Activated naive CD4-positive, alpha-beta T cell treated with anti-CD3 and anti-CD28 coated beads for 36 hours (primary cell): ENCODE measurements at regions not wholly inside any gene's neighbourhood (a gene's known extent, or its start where the extent isn't known, plus 50 kb on each side); places are given as distances from the start of the nearest gene placed in this dataset.

ENCODE experiments used
- CTCF ChIA-PET: fragments of 350-600 bp; sonication (Branson Sonifier 250); formaldehyde crosslinking; loops from one replicate; lab custom pipeline; 2021; ENCODE audit warnings: antibody characterized with exemption; lab: Charles Lee
- DNase-seq: peaks from one replicate; pipeline ENCODE4 v3.0.0-alpha.2; 2020
- H3K27ac Mint-ChIP-seq: one replicate; pipeline ENCODE4 v1.8.0; 2021; ENCODE audit warnings: mild to moderate bottlenecking, mixed read lengths
- H3K27me3 Mint-ChIP-seq: one replicate; pipeline ENCODE4 v1.8.0; 2021; ENCODE audit warnings: low read depth, mixed read lengths
- H3K36me3 Mint-ChIP-seq: one replicate; pipeline ENCODE4 v1.8.0; 2021; ENCODE audit warnings: low read depth, mixed read lengths
- H3K4me1 Mint-ChIP-seq: one replicate; pipeline ENCODE4 v1.8.0; 2021; ENCODE audit warnings: low read depth, mixed read lengths
- H3K4me3 Mint-ChIP-seq: one replicate; pipeline ENCODE4 v1.8.0; 2021; ENCODE audit warnings: mild to moderate bottlenecking, moderate library complexity, mixed read lengths
- H3K9me3 Mint-ChIP-seq: one replicate; pipeline ENCODE4 v1.8.0; 2021; ENCODE audit warnings: mixed read lengths
- intact Hi-C: fragments of 100-400 bp; cut with micrococcal nuclease; formaldehyde crosslinking; loops from one replicate; pipeline ENCODE4 v1.15.1; 2023

DNA sequence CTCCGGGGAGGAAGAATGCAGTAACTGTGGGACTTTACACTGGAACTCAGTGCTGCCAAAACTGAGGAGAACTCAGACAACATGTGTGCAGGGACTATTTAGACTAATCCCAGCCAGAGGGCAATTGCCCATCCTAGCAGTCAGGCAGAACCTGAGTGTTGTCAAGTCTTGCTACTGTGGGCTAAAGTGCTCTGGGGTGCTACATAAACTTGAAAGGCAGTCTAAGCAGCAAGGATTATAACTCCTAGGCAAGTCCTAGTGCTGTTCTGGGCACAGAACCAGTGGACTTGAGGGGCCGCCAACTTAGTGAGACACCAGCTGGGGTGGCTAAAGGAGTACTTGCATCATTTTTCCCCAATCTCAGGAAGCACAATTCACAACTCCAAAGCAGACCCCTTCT lies 363.8 kb upstream of the PTCHD4 start:
- DNase-seq, result no peak
- Mint-ChIP-seq H3K4me1 (no peaks in the 10 kb centered on the region), H3K27me3 (no peaks in the 10 kb centered on the region), H3K27ac (no peak overlapping the region), H3K36me3 (no peaks in the 10 kb centered on the region), H3K9me3 (peaks cover 8% of the 10 kb centered on the region), H3K4me3 (no peak overlapping the region)
- intact Hi-C loops, result no loop called here
- CTCF ChIA-PET, result no interaction called here

DNA sequence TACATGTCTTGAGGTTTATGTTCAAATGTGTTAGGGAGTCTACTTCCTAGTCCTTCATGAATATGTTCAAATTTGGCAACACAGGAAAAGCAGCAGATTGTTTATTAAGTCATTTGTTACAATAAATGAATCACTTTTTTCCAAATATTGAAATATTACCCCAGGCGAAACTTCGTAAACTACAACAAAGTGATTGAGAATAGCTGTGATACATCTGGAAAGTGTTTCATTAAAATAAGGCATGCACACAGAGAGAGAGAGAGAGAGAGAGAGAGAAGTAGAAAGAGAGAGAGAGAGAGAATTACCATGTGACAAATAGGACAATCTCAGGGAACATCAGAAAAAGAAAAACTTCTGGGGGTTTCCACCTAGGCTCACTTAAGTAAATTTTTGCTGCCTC lies 363.1 kb upstream of the PTCHD4 start:
- Mint-ChIP-seq H3K27me3 (no peaks in the 10 kb centered on the region), H3K4me1 (no peaks in the 10 kb centered on the region), H3K27ac (no peak overlapping the region), H3K4me3 (no peak overlapping the region), H3K36me3 (no peaks in the 10 kb centered on the region), H3K9me3 (peaks cover 8% of the 10 kb centered on the region)
- DNase-seq, result no peak
- intact Hi-C loops, result no loop called here
- CTCF ChIA-PET, result no interaction called here

GRCh38 chr6:48472535-48472934 lies 361.5 kb upstream of the PTCHD4 start:
- H3K27me3 Mint-ChIP-seq, result no peaks in the 10 kb centered on the region
- H3K4me1 Mint-ChIP-seq, result no peaks in the 10 kb centered on the region
- no peak overlapping the region for H3K4me3 Mint-ChIP-seq
- intact Hi-C loops, result no loop called here
- no peaks in the 10 kb centered on the region for H3K36me3 Mint-ChIP-seq
- no peak overlapping the region for H3K27ac Mint-ChIP-seq
- CTCF ChIA-PET, result no interaction called here
- DNase-seq, result no peak
- peaks cover 6% of the 10 kb centered on the region for H3K9me3 Mint-ChIP-seq

GRCh38 chr6:48472091-48472490 lies 361.1 kb upstream of the PTCHD4 start:
- intact Hi-C loops, result no loop called here
- no peaks in the 10 kb centered on the region for H3K27me3 Mint-ChIP-seq
- no peak overlapping the region for H3K27ac Mint-ChIP-seq
- CTCF ChIA-PET, result no interaction called here
- no peak for DNase-seq
- no peaks in the 10 kb centered on the region for H3K36me3 Mint-ChIP-seq
- peaks cover 4% of the 10 kb centered on the region for H3K9me3 Mint-ChIP-seq
- no peaks in the 10 kb centered on the region for H3K4me1 Mint-ChIP-seq
- no peak overlapping the region for H3K4me3 Mint-ChIP-seq

GRCh38 chr6:48471326-48471725 lies 360.3 kb upstream of the PTCHD4 start:
- CTCF ChIA-PET, result no interaction called here
- no peak for DNase-seq
- no peaks in the 10 kb centered on the region for H3K4me1 Mint-ChIP-seq
- intact Hi-C loops, result no loop called here
- no peaks in the 10 kb centered on the region for H3K36me3 Mint-ChIP-seq
- no peak overlapping the region for H3K27ac Mint-ChIP-seq
- peaks cover 6% of the 10 kb centered on the region for H3K9me3 Mint-ChIP-seq
- no peak overlapping the region for H3K4me3 Mint-ChIP-seq
- no peaks in the 10 kb centered on the region for H3K27me3 Mint-ChIP-seq

- intact Hi-C loops, result no loop called here
- no peaks in the 10 kb centered on the region for H3K36me3 Mint-ChIP-seq
- H3K27ac Mint-ChIP-seq, result no peak overlapping the region
- no peaks in the 10 kb centered on the region for H3K27me3 Mint-ChIP-seq
- CTCF ChIA-PET, result no interaction called here
- H3K4me3 Mint-ChIP-seq, result no peak overlapping the region
- H3K9me3 Mint-ChIP-seq, result peaks cover 9% of the 10 kb centered on the region
- no peak for DNase-seq
- no peaks in the 10 kb centered on the region for H3K4me1 Mint-ChIP-seq
These were observed 338.0 kb upstream of the PTCHD4 start for GRCh38 chr6:48449002-48449401.

DNA sequence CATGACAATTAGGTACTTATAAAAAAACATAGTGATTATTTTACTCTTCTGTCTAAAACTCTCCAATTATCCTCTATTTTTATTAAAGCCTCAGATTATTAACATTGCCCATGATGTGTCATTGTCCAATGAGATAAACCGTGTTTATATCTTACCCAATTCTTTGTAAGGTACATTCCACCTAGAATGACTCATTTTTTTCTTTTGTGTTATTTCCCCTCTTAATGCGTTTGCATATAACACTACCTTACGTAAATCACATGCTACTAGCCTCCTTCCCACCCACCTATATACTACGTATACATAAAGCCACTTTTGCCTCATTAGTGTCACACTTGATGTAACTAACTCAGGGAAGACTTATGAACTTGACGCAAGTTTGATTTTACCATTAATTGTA lies 336.3 kb upstream of the PTCHD4 start:
- no peaks in the 10 kb centered on the region for H3K27me3 Mint-ChIP-seq
- H3K27ac Mint-ChIP-seq, result no peak overlapping the region
- H3K36me3 Mint-ChIP-seq, result no peaks in the 10 kb centered on the region
- intact Hi-C loops, result no loop called here
- no peaks in the 10 kb centered on the region for H3K4me1 Mint-ChIP-seq
- no peak overlapping the region for H3K4me3 Mint-ChIP-seq
- H3K9me3 Mint-ChIP-seq, result peaks cover 9% of the 10 kb centered on the region
- DNase-seq, result no peak
- CTCF ChIA-PET, result no interaction called here

DNA sequence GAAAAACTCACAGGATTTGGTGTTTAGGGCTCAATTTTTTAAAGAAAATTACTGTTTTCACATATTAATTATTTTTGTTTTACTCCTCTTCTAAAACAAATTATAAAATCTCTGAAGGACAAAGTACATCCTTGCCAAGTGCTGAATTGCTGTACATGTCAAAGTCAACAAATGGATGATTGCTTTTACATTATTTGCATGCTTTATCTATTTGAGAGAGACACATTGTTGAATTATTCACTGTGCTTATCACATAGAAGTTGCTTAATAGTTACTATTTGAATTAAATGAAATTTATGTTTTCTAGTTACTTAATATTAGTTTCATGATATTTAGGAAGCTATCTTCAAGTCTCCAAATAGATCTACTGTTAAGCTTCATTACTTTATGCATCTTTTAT lies 318.6 kb upstream of the PTCHD4 start:
- no peak for DNase-seq
- H3K36me3 Mint-ChIP-seq, result no peaks in the 10 kb centered on the region
- H3K27ac Mint-ChIP-seq, result no peak overlapping the region
- CTCF ChIA-PET, result interaction anchor here (1.6 kb wide), 1 partner anchor 15 kb away, joined by 3 read pairs; no protein-coding TSS in a partner anchor
- H3K9me3 Mint-ChIP-seq, result peaks cover 1% of the 10 kb centered on the region
- no peaks in the 10 kb centered on the region for H3K4me1 Mint-ChIP-seq
- intact Hi-C loops, result no loop called here
- no peaks in the 10 kb centered on the region for H3K27me3 Mint-ChIP-seq
- no peak overlapping the region for H3K4me3 Mint-ChIP-seq

DNA sequence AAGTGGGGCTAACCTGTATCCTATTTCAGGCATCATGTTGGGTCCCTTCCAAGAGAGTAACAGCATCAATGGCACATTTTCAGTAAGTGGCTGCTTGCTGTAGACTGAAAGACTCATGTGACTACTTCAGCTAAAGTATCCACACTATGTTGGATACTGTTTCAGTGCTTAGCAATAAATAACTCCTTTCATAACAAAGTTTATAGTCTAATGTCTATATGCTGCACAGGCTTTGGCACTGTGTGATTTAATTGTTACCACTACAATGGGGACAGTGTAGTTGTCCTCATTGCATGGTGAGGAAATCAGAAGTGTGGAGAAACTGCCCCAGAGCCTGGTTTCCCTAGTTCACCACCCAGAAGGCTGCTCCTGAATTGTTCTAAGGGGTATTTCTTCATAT lies 318.0 kb upstream of the PTCHD4 start:
- no peak overlapping the region for H3K27ac Mint-ChIP-seq
- CTCF ChIA-PET, result interaction anchor here (1.6 kb wide), 1 partner anchor 15 kb away, joined by 3 read pairs; no protein-coding TSS in a partner anchor
- H3K27me3 Mint-ChIP-seq, result no peaks in the 10 kb centered on the region
- peaks cover 1% of the 10 kb centered on the region for H3K9me3 Mint-ChIP-seq
- no peak overlapping the region for H3K4me3 Mint-ChIP-seq
- no peak for DNase-seq
- intact Hi-C loops, result no loop called here
- H3K36me3 Mint-ChIP-seq, result no peaks in the 10 kb centered on the region
- no peaks in the 10 kb centered on the region for H3K4me1 Mint-ChIP-seq

DNA sequence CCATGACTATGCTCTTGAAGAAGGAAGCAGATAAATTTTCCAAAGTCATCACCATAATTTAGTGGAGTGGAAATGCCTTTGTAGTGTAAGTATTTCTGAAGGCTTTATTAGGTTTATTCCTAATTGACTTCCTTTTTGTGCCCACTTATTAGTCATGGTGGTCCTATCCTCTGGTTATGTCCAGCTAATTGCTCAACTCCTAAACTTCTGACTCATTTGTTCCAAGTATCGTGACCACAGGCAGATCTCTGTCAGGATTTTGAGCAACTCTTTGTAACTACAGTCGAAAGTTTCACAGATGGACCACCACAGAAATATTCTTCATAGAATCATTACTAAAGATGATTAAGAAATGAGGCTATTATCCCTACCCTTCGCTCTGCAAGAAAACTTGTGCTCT lies 315.6 kb upstream of the PTCHD4 start:
- H3K9me3 Mint-ChIP-seq, result peaks cover 1% of the 10 kb centered on the region
- H3K4me1 Mint-ChIP-seq, result no peaks in the 10 kb centered on the region
- intact Hi-C loops, result no loop called here
- CTCF ChIA-PET, result no interaction called here
- H3K27ac Mint-ChIP-seq, result no peak overlapping the region
- H3K4me3 Mint-ChIP-seq, result no peak overlapping the region
- no peak for DNase-seq
- H3K27me3 Mint-ChIP-seq, result no peaks in the 10 kb centered on the region
- H3K36me3 Mint-ChIP-seq, result no peaks in the 10 kb centered on the region

- no peaks in the 10 kb centered on the region for H3K4me1 Mint-ChIP-seq
- no peaks in the 10 kb centered on the region for H3K27me3 Mint-ChIP-seq
- no peak for DNase-seq
- no peak overlapping the region for H3K27ac Mint-ChIP-seq
- H3K4me3 Mint-ChIP-seq, result no peak overlapping the region
- H3K9me3 Mint-ChIP-seq, result peaks cover 1% of the 10 kb centered on the region
- H3K36me3 Mint-ChIP-seq, result no peaks in the 10 kb centered on the region
- CTCF ChIA-PET, result no interaction called here
- intact Hi-C loops, result no loop called here
These were observed 312.8 kb upstream of the PTCHD4 start for GRCh38 chr6:48423640-48424365.

DNA sequence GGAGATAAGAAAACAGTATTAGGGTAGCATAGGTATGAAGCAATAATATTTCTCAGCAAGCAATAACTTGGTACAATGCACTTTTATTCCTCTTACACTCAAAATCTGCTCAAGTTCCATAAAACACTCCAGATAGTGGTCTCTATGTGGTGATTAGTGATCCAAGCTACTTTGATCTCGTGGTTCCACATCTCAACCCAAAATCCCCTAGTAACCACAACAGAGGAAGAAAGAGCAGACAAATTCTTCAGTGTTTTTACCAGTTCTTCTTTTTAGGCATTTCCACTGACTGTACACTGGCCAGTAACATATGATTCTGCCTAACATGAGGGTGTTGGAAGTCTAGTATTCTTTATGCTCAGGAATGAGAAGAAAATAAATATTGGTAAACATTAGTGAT lies 309.0 kb upstream of the PTCHD4 start:
- no peak for DNase-seq
- Mint-ChIP-seq H3K36me3 (no peaks in the 10 kb centered on the region), H3K9me3 (peaks cover 2% of the 10 kb centered on the region), H3K27me3 (no peaks in the 10 kb centered on the region), H3K4me1 (no peaks in the 10 kb centered on the region), H3K4me3 (no peak overlapping the region), H3K27ac (no peak overlapping the region)
- intact Hi-C loops, result no loop called here
- CTCF ChIA-PET, result no interaction called here

DNA sequence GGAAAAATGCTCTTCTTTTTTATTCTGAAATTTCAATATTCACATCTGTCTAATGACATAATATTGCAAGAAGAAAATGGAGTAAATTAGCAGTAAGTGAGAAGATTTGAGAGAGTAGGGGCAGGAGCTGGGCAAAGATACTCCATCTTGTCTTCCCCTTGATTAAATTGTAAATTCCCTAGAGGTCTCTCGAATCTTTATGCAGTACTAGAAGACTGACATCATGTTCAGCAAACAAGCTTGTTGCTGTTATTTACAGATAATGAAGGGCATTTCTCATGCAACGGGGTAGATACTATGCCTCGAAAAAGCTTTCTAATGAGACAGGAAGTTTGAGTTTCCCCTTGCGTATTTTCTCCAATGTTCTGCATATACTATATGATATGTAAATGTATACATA lies 306.9 kb upstream of the PTCHD4 start:
- H3K4me1 Mint-ChIP-seq, result no peaks in the 10 kb centered on the region
- DNase-seq, result no peak
- intact Hi-C loops, result no loop called here
- H3K36me3 Mint-ChIP-seq, result no peaks in the 10 kb centered on the region
- H3K9me3 Mint-ChIP-seq, result peaks cover 3% of the 10 kb centered on the region
- no peaks in the 10 kb centered on the region for H3K27me3 Mint-ChIP-seq
- CTCF ChIA-PET, result interaction anchor here (1.1 kb wide), 1 partner anchor 12 kb away, joined by 3 read pairs; no protein-coding TSS in a partner anchor
- H3K4me3 Mint-ChIP-seq, result no peak overlapping the region
- no peak overlapping the region for H3K27ac Mint-ChIP-seq
